ENCODE measurements at regions not wholly inside any gene's neighbourhood (a gene's known extent, or its start where the extent isn't known, plus 50 kb on each side); places are given as distances from the start of the nearest gene placed in this dataset.

DNA sequence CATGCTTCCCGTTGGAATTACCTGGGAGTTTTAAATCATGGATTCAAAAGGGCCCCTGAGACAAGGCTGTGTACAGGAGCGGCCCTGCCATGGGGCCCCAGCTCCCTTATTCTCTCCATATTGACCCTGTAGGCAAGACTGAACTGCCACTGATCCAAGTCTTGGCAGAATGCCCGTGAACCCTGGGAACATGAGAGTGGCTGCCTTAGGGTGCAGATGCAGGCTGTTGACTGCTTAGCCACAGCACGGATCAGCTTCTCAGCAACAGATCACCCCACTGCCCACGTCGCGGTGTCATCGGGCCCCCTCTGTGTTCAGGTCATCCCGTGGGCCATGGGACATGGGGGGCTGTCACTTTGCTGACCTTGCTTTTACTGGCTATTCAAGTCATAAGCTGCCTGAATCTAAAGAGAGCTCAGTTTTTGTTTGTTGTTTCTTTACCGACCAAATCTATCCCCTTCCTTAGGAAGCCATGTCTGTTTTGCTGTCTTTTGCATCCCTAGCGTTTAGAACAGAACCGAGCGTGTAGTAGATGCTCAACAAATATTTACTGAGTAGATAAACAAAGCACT, 83.4 kb downstream of the MATN1 start:
- TF ChIP-seq, protein P1, sequence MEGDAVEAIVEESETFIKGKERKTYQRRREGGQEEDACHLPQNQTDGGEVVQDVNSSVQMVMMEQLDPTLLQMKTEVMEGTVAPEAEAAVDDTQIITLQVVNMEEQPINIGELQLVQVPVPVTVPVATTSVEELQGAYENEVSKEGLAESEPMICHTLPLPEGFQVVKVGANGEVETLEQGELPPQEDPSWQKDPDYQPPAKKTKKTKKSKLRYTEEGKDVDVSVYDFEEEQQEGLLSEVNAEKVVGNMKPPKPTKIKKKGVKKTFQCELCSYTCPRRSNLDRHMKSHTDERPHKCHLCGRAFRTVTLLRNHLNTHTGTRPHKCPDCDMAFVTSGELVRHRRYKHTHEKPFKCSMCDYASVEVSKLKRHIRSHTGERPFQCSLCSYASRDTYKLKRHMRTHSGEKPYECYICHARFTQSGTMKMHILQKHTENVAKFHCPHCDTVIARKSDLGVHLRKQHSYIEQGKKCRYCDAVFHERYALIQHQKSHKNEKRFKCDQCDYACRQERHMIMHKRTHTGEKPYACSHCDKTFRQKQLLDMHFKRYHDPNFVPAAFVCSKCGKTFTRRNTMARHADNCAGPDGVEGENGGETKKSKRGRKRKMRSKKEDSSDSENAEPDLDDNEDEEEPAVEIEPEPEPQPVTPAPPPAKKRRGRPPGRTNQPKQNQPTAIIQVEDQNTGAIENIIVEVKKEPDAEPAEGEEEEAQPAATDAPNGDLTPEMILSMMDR (IDR thresholded peaks at IDR 0.05; ENCODE audit: low read depth, low read length, poor library complexity, severe bottlenecking): no peak
- TF ChIP-seq EZH2phosphoT487 (IDR thresholded peaks at IDR 0.05; ENCODE audit: borderline replicate concordance, low read length): no peak
